ENCODE measurements at regions not wholly inside any gene's neighbourhood (a gene's known extent, or its start where the extent isn't known, plus 50 kb on each side); places are given as distances from the start of the nearest gene placed in this dataset.

GRCh38 chr12:124438437-124439056 is 128.9 kb downstream of the NCOR2 start:
- no peak for TF ChIP-seq CTCF (conservative IDR thresholded peaks at IDR 0.05; ENCODE audit: low read depth, low read length)
- TF ChIP-seq ELK1 (IDR thresholded peaks at IDR 0.05; ENCODE audit: borderline replicate concordance, low read depth, low read length) = no peak
- TF ChIP-seq FOS (IDR thresholded peaks at IDR 0.05; ENCODE audit: low read depth, low read length) = no peak
- no peak for TF ChIP-seq MXI1 (IDR thresholded peaks at IDR 0.05; ENCODE audit: borderline replicate concordance, low read depth, low read length)
- TF ChIP-seq POLR2A (IDR thresholded peaks at IDR 0.05; ENCODE audit: low read depth, low read length) = no peak

All from IMR-90 (cell line).